Vagina (tissue), 2 donors: ENCODE measurements at regions not wholly inside any gene's neighbourhood (a gene's known extent, or its start where the extent isn't known, plus 50 kb on each side); places are given as distances from the start of the nearest gene placed in this dataset.

Experiments used
- CTCF ChIP-seq, 3 experiments: fragments of 450-650 bp in 2 of 3; fragments of 200-600 bp in 1 of 3; sonication (generic) in 1 of 3; IDR thresholded peaks; one replicate each; pipeline ENCODE4 v1.5.1; 2017 to 2019; ENCODE audit warnings: antibody characterized with exemption in 3 of 3, mild to moderate bottlenecking in 2 of 3, moderate library complexity in 2 of 3
- POLR2A ChIP-seq, 2 donors: fragments of 450-650 bp; IDR thresholded peaks; one replicate each; pipeline ENCODE4 v1.6.1; 2017; ENCODE audit warnings: antibody characterized with exemption in 2 of 2, mild to moderate bottlenecking in 2 of 2, moderate library complexity in 2 of 2
- POLR2AphosphoS5 ChIP-seq, 2 donors: sonication (generic); formaldehyde crosslinking; IDR thresholded peaks; one replicate each; pipeline ENCODE4 v1.9.0; 2017; ENCODE audit warnings: antibody characterized with exemption in 2 of 2, mild to moderate bottlenecking in 2 of 2, low read depth in 1 of 2; ENCODE audit not compliant: insufficient read depth in 1 of 2

DNA sequence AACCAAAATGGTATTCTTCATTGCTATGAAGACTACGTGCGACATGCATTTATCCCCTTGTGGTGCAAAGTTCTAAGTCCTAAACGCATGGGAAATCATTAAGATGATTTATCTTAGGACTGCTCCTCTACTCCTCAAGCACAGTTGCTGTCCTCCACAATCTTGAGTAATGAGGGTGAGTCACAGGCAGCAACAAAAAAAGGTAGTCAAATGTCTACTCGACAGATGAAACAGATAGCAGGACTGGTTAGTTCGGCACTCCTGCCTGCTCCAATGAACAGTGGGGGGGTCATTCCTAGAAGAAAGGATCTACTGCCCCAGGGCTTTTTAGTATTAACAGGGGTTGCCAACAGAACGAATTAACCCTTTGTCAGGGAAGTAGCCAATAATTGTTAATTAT is 233.7 kb upstream of the FGF13 start:
- TF ChIP-seq CTCF (IDR thresholded peaks at IDR 0.05) (no peak), POLR2AphosphoS5 (IDR thresholded peaks at IDR 0.05; ENCODE audit: insufficient read depth in 1 of 2, low read depth in 1 of 2) (no peak), POLR2A (IDR thresholded peaks at IDR 0.05) (no peak)
